GM12878 (cell line): ENCODE measurements at regions not wholly inside any gene's neighbourhood (a gene's known extent, or its start where the extent isn't known, plus 50 kb on each side); places are given as distances from the start of the nearest gene placed in this dataset.

Source experiments
- ATAC-seq: fragments of 200-7000 bp; cut with Tn5 transposase; 3 replicates; pipeline ENCODE4 v1.9.1; 2020; ENCODE audit warnings: mild to moderate bottlenecking, moderate library complexity
- BruUV-seq: library from RNA; stranded (reverse); fragments of 400-500 nt; replicated peaks from 2 replicates; lab custom pipeline; 2021; lab: Mats Ljungman, UMichigan
- CTCF ChIA-PET: fragments of 300-600 bp; sonication (Branson Sonifier 250); formaldehyde crosslinking; extraction: SDS; loops from one replicate; lab custom pipeline; 2021; ENCODE audit warnings: inconsistent platforms; lab: Yijun Ruan, JAX
- POLR2A ChIA-PET: fragments of 350-600 bp; formaldehyde crosslinking; extraction: SDS; loops from one replicate; lab custom pipeline; 2021; ENCODE audit warnings: inconsistent platforms; lab: Charles Lee
- RAD21 ChIA-PET: fragments of 300-600 bp; sonication (Branson Sonifier 250); formaldehyde crosslinking; loops from one replicate; lab custom pipeline; 2023; ENCODE audit warnings: antibody characterized with exemption; ENCODE audit not compliant: unreplicated experiment; lab: Charles Lee
- SMC1A ChIA-PET: fragments of 300-600 bp; sonication (Branson Sonifier 250); formaldehyde crosslinking; loops from one replicate; lab custom pipeline; 2023; ENCODE audit not compliant: unreplicated experiment, uncharacterized antibody; lab: Charles Lee
- DNase-seq: peaks from one replicate; pipeline ENCODE4 v3.0.0-alpha.2; 2011; ENCODE audit warnings: low read depth, low spot score
- FAIRE-seq: peaks from 3 replicates; lab custom pipeline; 2011; peaks lifted over from hg19 to GRCh38; lab: Jason Lieb, UNC
- H2AFZ ChIP-seq: 2 replicates; pipeline ENCODE4 v1.6.0; 2011; ENCODE audit warnings: low read depth, low read length, control low read depth; ENCODE audit not compliant: control insufficient read depth
- H3K27ac ChIP-seq: 2 replicates; pipeline ENCODE4 v1.5.1; 2011; ENCODE audit warnings: control low read depth; ENCODE audit not compliant: control insufficient read depth, insufficient read depth
- H3K27me3 ChIP-seq, 2 experiments: replicated peaks in 1 of 2; 2 replicates each; pipeline versions ENCODE4 v1.6.0 to v1.6.1; 2011; ENCODE audit warnings: low read length in 1 of 2; ENCODE audit not compliant: control insufficient read depth in 2 of 2, insufficient read depth in 2 of 2
- H3K36me3 ChIP-seq, 2 experiments: 2 replicates each; pipeline ENCODE4 v1.5.1; 2011; ENCODE audit warnings: low read length in 1 of 2; ENCODE audit not compliant: control insufficient read depth in 2 of 2, insufficient read depth in 2 of 2
- H3K4me1 ChIP-seq: 2 replicates; pipeline ENCODE4 v1.6.1; 2011; ENCODE audit warnings: mild to moderate bottlenecking, low read length, moderate library complexity, mixed read lengths; ENCODE audit not compliant: control insufficient read depth, insufficient read depth
- H3K4me2 ChIP-seq: 2 replicates; pipeline ENCODE4 v1.6.0; 2011; ENCODE audit warnings: control low read depth; ENCODE audit not compliant: control insufficient read depth, insufficient read depth
- H3K4me3 ChIP-seq: fragments of 200-600 bp; sonication (generic); 2 replicates; pipeline ENCODE4 v1.5.1; 2016
- H3K79me2 ChIP-seq: 2 replicates; pipeline ENCODE4 v1.6.0; 2011; ENCODE audit warnings: low read length; ENCODE audit not compliant: control insufficient read depth, insufficient read depth
- H3K9ac ChIP-seq: 2 replicates; pipeline ENCODE4 v1.8.0; 2011; ENCODE audit warnings: low read length, control low read depth, mixed read lengths; ENCODE audit not compliant: control insufficient read depth, insufficient read depth
- H3K9me3 ChIP-seq: replicated peaks from 3 replicates; pipeline ENCODE4 v1.5.1; 2011; ENCODE audit warnings: mild to moderate bottlenecking, low read length; ENCODE audit not compliant: control insufficient read depth, insufficient read depth
- H4K20me1 ChIP-seq: 2 replicates; pipeline ENCODE4 v1.6.0; 2011; ENCODE audit not compliant: control insufficient read depth, insufficient read depth
- CBX3 ChIP-seq: fragments of 200-600 bp; sonication (generic); IDR thresholded peaks from 2 replicates; pipeline ENCODE4 v1.6.1; 2016; ENCODE audit warnings: low read depth, borderline replicate concordance
- ETV6 ChIP-seq, 2 experiments: fragments of 450-650 bp in 1 of 2; IDR thresholded peaks in 1 of 2; conservative IDR thresholded peaks in 1 of 2; 2 replicates each; pipeline ENCODE4 v1.6.1; 2014; ENCODE audit warnings: antibody characterized with exemption in 1 of 2, borderline replicate concordance in 1 of 2, low read depth in 1 of 2, mild to moderate bottlenecking in 1 of 2, moderate library complexity in 1 of 2
- GATAD2B ChIP-seq: fragments of 450-650 bp; conservative IDR thresholded peaks from 2 replicates; pipeline ENCODE4 v1.6.1; 2017; ENCODE audit warnings: low read depth, mild to moderate bottlenecking, moderate library complexity
- IRF3 ChIP-seq: fragments of 450-650 bp; IDR thresholded peaks from 2 replicates; pipeline ENCODE4 v1.6.1; 2014; ENCODE audit warnings: mild to moderate bottlenecking
- NR2C2 ChIP-seq: IDR thresholded peaks from 2 replicates; pipeline ENCODE4 v1.6.1; 2011; ENCODE audit warnings: borderline replicate concordance, low read depth; ENCODE audit not compliant: control insufficient read depth, insufficient read length
- RAD21 ChIP-seq: IDR thresholded peaks from 2 replicates; pipeline ENCODE4 v1.6.1; 2011; ENCODE audit warnings: mild to moderate bottlenecking, low read depth, low read length, moderate library complexity; ENCODE audit not compliant: insufficient read depth
- SMC3 ChIP-seq: IDR thresholded peaks from 2 replicates; pipeline ENCODE4 v1.6.1; 2011; ENCODE audit warnings: low read length, improper control_type of control experiment, borderline replicate concordance
- STAT1 ChIP-seq: fragments of 450-650 bp; conservative IDR thresholded peaks from 2 replicates; pipeline ENCODE4 v1.6.1; 2014; ENCODE audit warnings: antibody characterized with exemption, mild to moderate bottlenecking
- STAT3 ChIP-seq: IDR thresholded peaks from 2 replicates; pipeline ENCODE4 v1.6.1; 2011; ENCODE audit warnings: low read depth, low read length, improper control_type of control experiment
- ZBTB33 ChIP-seq: fragments of 450-650 bp; IDR thresholded peaks from 2 replicates; pipeline ENCODE4 v1.6.1; 2017; ENCODE audit warnings: mild to moderate bottlenecking
- WGBS: methylation state at CpG from one replicate; pipeline ENCODE4 v1.1.6; 2016; ENCODE audit warnings: low lambda C conversion rate; ENCODE audit not compliant: insufficient replicate concordance, insufficient coverage; ENCODE audit errors: missing lambda C conversion rate; 5-methylcytosine and 5-hydroxymethylcytosine counted together
- in situ Hi-C: fragments of 300-500 bp; cut with MboI; formaldehyde crosslinking; loops from 9 replicates; pipeline ENCODE4 v1.14.3; 2018; ENCODE audit warnings: mixed read lengths
- intact Hi-C: fragments of 100-400 bp; cut with micrococcal nuclease; formaldehyde crosslinking; loops from one replicate; pipeline ENCODE4 v1.14.2; 2022; ENCODE audit not compliant: unreplicated experiment
- TF ChIP-seq, protein P1 (sequence below): IDR thresholded peaks from 2 replicates; pipeline ENCODE4 v1.6.1; 2011; ENCODE audit warnings: low read depth, low read length, improper control_type of control experiment, borderline replicate concordance

DNA sequence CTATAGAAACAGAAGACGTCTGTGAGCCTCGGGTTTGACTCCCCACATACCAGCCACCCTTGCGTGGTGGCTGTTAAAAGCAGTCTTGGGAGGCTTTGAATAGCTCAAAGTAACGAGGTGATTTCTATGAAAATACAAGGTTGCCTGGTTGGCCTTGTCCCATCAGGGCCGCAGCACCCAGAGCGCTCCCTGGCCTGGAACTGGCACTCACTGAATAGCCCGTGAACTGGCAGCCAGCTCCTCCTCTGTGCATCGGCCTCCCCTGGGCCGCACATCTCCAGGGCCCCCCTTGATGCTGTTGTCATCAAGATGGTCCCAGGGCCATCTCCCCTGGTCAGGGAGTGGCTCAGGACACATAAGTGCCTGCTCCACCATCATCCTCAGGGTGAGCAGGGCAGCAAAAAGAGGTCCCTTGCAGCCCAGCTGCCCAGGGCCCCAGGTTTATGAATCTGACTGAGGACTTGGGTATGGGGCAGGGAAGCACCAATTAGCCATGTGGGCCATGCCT lies 144.6 kb upstream of the PPP1R26 start (continued):
- TF ChIP-seq IRF3 (no peak), STAT1 (no peak), GATAD2B (no peak), NR2C2 (no peak), RAD21 (no peak)
- TF ChIP-seq, protein P1, sequence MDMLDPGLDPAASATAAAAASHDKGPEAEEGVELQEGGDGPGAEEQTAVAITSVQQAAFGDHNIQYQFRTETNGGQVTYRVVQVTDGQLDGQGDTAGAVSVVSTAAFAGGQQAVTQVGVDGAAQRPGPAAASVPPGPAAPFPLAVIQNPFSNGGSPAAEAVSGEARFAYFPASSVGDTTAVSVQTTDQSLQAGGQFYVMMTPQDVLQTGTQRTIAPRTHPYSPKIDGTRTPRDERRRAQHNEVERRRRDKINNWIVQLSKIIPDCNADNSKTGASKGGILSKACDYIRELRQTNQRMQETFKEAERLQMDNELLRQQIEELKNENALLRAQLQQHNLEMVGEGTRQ: no peak
- TF ChIP-seq, all 136 proteins: peak for 0

GRCh38 chr9:135335691-135336181 lies 143.8 kb upstream of the PPP1R26 start:
- ATAC-seq (no peak), FAIRE-seq (no peak), DNase-seq (no peak)
- SMC1A ChIA-PET: no interaction called here
- Histone ChIP-seq H2AFZ (no peak overlapping the region), H3K4me1 (no peaks in the 10 kb centered on the region), H3K9ac (no peak overlapping the region), H3K27ac (no peak overlapping the region), H4K20me1 (no peaks in the 10 kb centered on the region), H3K79me2 (no peaks in the 10 kb centered on the region), H3K4me2 (no peak overlapping the region), H3K9me3 (no peaks in the 10 kb centered on the region), H3K36me3 (no peaks in the 10 kb centered on the region), H3K4me3 (no peak overlapping the region), H3K27me3 (peaks cover 0 to 2% of the 10 kb centered on the region in 2 experiments; a peak in 2 of 4 replicates)
- no peak for TF ChIP-seq ETV6 (conservative IDR thresholded peaks at IDR 0.05 in 1 of 2, IDR thresholded peaks at IDR 0.05 in 1 of 2; ENCODE audit: borderline replicate concordance in 1 of 2, low read depth in 1 of 2)
- no peak for TF ChIP-seq STAT3
- TF ChIP-seq CBX3: no peak
- TF ChIP-seq SMC3: no peak
- no peak for TF ChIP-seq ZBTB33
- in situ Hi-C loops (no loop called here), intact Hi-C loops (no loop called here)
- CTCF ChIA-PET: no interaction called here
- WGBS: 47% methylated on average over 14 of the region's 14 CpGs
- BruUV-seq: no TSS peak
- RAD21 ChIA-PET: no interaction called here
- POLR2A ChIA-PET: no interaction called here
